Hepatic stellate cell (primary cell): ENCODE measurements at regions not wholly inside any gene's neighbourhood (a gene's known extent, or its start where the extent isn't known, plus 50 kb on each side); places are given as distances from the start of the nearest gene placed in this dataset.

Experiments used
- DNase-seq: peaks from one replicate; pipeline ENCODE4 v3.0.0; 2011; ENCODE audit warnings: low spot score

GRCh38 chr7:24200407-24200966 lies 83.5 kb upstream of the NPY start:
- no peak for DNase-seq

GRCh38 chr7:24201226-24201625 lies 82.8 kb upstream of the NPY start:
- DNase-seq, result no peak

- DNase-seq, result no peak
These were observed 71.9 kb upstream of the NPY start for GRCh38 chr7:24212073-24212472.

GRCh38 chr7:24213311-24213710 lies 70.7 kb upstream of the NPY start:
- DNase-seq, result no peak

GRCh38 chr7:24214670-24215069 lies 69.3 kb upstream of the NPY start:
- no peak for DNase-seq

- no peak for DNase-seq
These were observed 67.3 kb upstream of the NPY start for GRCh38 chr7:24216576-24217125.

- no peak for DNase-seq
These were observed 62.5 kb upstream of the NPY start for GRCh38 chr7:24221500-24221899.

GRCh38 chr7:24227068-24227467 lies 56.9 kb upstream of the NPY start:
- no peak for DNase-seq

GRCh38 chr7:24227603-24228359 lies 56.2 kb upstream of the NPY start:
- DNase-seq, result no peak

GRCh38 chr7:24229481-24230226 lies 54.3 kb upstream of the NPY start:
- DNase-seq, result no peak

- no peak for DNase-seq
These were observed 52.5 kb upstream of the NPY start for GRCh38 chr7:24231493-24231892.

- DNase-seq, result no peak
These were observed 50.6 kb upstream of the NPY start for GRCh38 chr7:24233386-24233785.
